Right lobe of liver (tissue), 4 donors: ENCODE measurements at regions not wholly inside any gene's neighbourhood (a gene's known extent, or its start where the extent isn't known, plus 50 kb on each side); places are given as distances from the start of the nearest gene placed in this dataset.

ENCODE experiments used
- POLR2A ChIP-seq: fragments of 450-650 bp; IDR thresholded peaks from one replicate; pipeline ENCODE4 v1.6.1; 2017; ENCODE audit warnings: antibody characterized with exemption, mild to moderate bottlenecking
- TF ChIP-seq, protein P1 (sequence below), 4 donors: fragments of 200-600 bp in 3 of 4; fragments of 450-650 bp in 1 of 4; IDR thresholded peaks; one replicate each; pipeline versions ENCODE4 v1.5.1 to v1.8.0; 2016 to 2022; ENCODE audit warnings: antibody characterized with exemption in 4 of 4, mild to moderate bottlenecking in 2 of 4
- donor health status: DM: no; HTN: no; CAD: no.
- donor health status: DM: no; HTN: no; CAD: no.
- donor health status: DM: no; HTN: yes; CAD: no.

DNA sequence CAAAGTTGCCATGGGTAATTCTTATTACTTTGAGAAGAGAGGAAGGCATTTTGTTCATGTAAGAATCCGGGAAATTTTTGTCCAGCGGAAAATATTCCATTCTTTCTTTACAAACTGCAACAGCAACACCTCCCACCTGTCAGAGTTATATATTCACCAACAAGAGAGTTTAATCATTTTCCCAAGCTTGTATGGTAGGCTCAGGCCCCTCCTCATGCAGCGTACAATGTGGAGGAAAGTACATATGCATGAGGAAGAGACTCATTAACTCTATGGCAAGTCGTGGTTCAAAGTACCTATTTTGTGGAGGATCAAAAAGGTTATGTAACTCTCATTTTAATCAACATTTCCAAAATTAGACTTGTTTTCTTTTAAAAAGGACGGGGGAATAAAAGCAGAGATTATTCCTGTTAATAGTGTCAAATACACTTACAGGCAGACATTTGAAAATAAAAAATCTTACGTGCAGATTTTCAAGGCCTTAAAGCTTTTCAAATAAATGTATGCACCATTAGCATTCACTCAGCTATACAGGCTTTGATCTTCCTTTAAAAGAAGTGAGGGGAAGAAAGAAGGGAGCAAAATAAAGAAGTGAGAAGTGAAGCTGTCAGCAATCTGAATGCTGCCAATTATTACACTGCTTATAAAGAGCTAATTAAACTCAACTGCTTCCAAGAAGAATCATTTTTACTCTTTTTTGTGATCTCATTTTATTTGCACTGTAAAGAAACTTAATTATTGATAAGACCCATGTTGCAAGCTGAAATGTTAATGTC, 204.8 kb downstream of the FAT4 start:
- TF ChIP-seq, protein P1, sequence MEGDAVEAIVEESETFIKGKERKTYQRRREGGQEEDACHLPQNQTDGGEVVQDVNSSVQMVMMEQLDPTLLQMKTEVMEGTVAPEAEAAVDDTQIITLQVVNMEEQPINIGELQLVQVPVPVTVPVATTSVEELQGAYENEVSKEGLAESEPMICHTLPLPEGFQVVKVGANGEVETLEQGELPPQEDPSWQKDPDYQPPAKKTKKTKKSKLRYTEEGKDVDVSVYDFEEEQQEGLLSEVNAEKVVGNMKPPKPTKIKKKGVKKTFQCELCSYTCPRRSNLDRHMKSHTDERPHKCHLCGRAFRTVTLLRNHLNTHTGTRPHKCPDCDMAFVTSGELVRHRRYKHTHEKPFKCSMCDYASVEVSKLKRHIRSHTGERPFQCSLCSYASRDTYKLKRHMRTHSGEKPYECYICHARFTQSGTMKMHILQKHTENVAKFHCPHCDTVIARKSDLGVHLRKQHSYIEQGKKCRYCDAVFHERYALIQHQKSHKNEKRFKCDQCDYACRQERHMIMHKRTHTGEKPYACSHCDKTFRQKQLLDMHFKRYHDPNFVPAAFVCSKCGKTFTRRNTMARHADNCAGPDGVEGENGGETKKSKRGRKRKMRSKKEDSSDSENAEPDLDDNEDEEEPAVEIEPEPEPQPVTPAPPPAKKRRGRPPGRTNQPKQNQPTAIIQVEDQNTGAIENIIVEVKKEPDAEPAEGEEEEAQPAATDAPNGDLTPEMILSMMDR (IDR thresholded peaks at IDR 0.05): no peak
- TF ChIP-seq POLR2A: no peak
